GM12864 (cell line): ENCODE measurements at regions not wholly inside any gene's neighbourhood (a gene's known extent, or its start where the extent isn't known, plus 50 kb on each side); places are given as distances from the start of the nearest gene placed in this dataset.

Experiments used
- DNase-seq: peaks from one replicate; pipeline ENCODE4 v3.0.0-alpha.2; 2011; ENCODE audit warnings: low read depth
- H3K4me3 ChIP-seq: 2 replicates; pipeline ENCODE4 v1.5.1; 2011; ENCODE audit warnings: mild to moderate bottlenecking, low read depth, low read length, control low read depth
- TF ChIP-seq, protein P1 (sequence below): IDR thresholded peaks from 2 replicates; pipeline ENCODE4 v1.5.1; 2011; ENCODE audit warnings: low read depth, mild to moderate bottlenecking, moderate library complexity, low read length, control low read depth, inconsistent platforms; ENCODE audit errors: missing control alignments

DNA sequence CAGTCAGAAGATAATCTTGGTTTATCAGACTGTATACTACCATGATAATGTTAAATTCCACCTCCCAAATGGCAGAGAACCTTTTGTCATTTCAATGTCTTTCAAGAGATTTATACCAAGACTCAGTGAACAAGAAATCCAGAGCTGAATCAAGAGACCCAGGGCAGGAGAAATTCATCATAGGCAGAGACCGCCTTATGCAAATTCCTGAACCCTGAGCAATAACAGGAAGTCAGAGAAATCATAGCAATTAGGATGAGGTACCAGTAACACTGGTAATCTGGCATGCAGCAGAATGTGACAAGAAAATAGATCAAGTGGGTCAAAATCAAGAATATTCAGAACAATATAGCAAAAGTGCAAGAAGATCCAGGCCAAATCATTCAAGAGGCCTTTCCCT is 412.4 kb upstream of the LRATD1 start:
- TF ChIP-seq, protein P1, sequence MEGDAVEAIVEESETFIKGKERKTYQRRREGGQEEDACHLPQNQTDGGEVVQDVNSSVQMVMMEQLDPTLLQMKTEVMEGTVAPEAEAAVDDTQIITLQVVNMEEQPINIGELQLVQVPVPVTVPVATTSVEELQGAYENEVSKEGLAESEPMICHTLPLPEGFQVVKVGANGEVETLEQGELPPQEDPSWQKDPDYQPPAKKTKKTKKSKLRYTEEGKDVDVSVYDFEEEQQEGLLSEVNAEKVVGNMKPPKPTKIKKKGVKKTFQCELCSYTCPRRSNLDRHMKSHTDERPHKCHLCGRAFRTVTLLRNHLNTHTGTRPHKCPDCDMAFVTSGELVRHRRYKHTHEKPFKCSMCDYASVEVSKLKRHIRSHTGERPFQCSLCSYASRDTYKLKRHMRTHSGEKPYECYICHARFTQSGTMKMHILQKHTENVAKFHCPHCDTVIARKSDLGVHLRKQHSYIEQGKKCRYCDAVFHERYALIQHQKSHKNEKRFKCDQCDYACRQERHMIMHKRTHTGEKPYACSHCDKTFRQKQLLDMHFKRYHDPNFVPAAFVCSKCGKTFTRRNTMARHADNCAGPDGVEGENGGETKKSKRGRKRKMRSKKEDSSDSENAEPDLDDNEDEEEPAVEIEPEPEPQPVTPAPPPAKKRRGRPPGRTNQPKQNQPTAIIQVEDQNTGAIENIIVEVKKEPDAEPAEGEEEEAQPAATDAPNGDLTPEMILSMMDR: no peak

DNA sequence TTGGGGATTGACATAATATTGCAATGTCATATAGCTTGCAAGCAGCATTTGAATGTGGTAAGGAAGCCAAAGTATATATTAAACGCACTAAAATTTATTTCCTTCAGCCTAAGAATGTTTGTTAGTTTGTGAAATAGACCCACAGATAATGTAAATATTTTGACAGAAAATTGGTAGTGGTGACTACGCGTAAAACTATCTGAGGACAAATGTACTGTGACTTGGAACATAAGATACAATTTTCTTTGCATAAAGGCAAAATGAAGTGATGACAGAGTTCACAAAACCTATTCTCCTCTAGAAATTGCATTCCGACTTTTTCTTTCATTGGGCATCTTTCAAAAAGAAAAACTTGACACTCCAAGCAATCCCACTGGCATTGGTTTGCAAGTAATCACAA is 411.1 kb upstream of the LRATD1 start:
- H3K4me3 ChIP-seq: no peak overlapping the region
- TF ChIP-seq, protein P1: no peak
- no peak for DNase-seq

More for the DNA sequence above, 412.4 kb upstream of the LRATD1 start:
- no peak for DNase-seq
- H3K4me3 ChIP-seq: no peak overlapping the region

DNA sequence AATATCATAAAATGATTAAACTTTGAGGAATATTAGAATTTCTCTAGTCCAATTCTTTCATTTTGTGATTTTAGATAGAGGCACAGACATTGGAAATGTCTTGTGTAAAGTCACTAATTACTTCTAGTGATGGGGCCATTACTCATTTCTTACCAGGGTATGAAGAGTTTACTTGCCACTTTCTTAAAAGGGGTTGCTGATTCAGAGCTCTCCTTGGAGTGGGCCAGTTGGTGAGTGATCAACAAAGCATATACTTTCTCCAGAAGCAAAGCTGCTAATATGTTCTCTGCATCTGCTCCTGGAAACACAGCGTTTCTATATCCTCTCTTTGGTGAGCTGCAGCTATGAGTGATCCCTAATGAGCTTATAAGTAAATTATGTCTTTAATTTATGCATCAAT is 408.9 kb upstream of the LRATD1 start:
- TF ChIP-seq, protein P1: no peak
- no peak for DNase-seq
- H3K4me3 ChIP-seq: no peak overlapping the region

DNA sequence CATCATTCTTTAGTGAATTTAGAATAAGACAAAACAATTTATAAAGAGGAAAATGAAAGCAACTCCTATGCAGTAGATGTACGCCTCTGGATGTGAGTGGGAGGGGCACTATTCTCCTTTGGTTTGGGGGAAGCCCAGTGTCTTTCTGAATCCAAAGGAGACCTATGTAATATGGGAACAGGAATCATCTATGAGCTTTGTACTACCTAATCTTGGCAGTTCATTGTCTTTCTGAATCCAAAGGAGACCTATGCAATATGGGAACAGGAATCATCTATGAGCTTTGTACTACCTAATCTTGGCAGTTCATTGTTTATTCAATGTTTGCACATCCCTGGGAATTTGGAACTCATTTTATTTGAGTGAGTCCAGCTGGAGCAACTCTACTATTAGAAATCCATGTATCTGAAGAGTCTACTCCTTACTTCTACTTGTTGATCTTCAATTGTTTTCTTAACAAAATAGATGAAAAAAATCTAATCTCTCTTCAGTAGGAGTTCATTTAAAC is 401.1 kb upstream of the LRATD1 start:
- no peak overlapping the region for H3K4me3 ChIP-seq
- TF ChIP-seq, protein P1: no peak
- no peak for DNase-seq

DNA sequence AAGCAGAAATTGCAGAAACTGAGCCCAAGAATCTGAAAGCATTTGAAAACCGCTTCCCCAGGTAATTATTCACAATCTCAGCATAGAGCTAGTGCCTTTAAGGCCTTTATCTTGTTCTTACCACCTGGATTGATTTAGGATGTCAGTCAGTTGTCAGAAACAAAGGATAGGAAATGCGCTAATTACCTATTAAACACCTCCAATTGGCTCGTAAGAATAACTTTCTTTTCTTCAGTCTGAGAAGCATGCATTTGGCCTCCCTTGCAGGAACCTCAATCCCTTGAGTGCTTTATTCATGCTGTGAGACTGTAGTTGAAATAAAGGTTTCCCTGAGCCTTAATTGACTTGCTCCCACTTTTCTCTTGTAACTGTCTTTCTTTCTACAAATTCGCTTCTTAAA is 400.3 kb upstream of the LRATD1 start:
- TF ChIP-seq, protein P1: no peak
- no peak overlapping the region for H3K4me3 ChIP-seq
- DNase-seq: no peak

DNA sequence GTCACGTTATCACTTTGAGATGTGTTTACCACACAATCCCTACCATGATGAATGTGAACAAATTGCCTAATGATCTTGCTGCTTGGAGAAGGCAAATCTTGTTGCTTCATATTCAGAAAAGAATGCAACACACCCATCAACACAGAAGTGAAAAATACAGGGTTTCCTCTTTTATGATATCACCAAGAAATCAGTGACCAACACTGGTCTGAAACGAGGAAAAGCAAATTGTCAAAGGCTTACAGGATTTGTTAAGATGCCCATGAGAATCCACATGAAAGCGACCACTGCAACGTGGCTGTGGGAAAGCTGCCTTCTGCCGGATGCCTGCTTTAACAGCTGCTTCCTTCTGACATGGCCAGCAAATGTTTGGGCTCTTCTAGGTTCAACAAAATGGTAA is 397.6 kb upstream of the LRATD1 start:
- TF ChIP-seq, protein P1: no peak

DNA sequence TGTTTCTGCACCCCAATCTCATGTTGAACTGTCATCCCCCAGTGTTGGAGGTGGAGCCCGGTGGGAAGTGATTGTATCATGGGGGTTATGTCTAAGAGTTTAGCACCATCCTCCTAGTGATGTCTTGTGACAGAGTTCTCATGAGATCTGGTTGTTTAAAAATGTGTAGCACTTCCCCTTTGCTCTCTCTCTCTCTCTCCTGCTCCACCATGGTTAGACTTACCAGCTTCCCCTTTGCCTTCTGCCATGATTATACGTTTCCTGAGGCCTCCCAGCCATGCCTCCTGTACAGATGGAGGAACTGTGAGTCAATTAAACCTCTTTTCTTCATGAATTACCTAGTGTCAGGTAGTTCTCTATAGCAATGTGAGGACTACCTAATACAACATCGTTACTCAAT is 396.9 kb upstream of the LRATD1 start:
- TF ChIP-seq, protein P1: no peak
- DNase-seq: no peak

More for the DNA sequence above, 397.6 kb upstream of the LRATD1 start:
- no peak overlapping the region for H3K4me3 ChIP-seq
- DNase-seq: no peak

More for the DNA sequence above, 396.9 kb upstream of the LRATD1 start:
- no peak overlapping the region for H3K4me3 ChIP-seq
